ENCODE measurements at regions not wholly inside any gene's neighbourhood (a gene's known extent, or its start where the extent isn't known, plus 50 kb on each side); places are given as distances from the start of the nearest gene placed in this dataset.

- in situ Hi-C loops (cut with HindIII; ENCODE audit: low pct_unique_long_range_greater_than_20kb, low sequenced_read_pairs): no loop called here
- DNase-seq (ENCODE audit: low read depth, low spot score): no peak
Measured at GRCh38 chr13:22276616-22277015, 605.7 kb downstream of the FGF9 start.

GRCh38 chr13:22278336-22278929 lies 607.6 kb downstream of the FGF9 start:
- peak; percentile 67 for DNase-seq (ENCODE audit: low read depth, low spot score)
- in situ Hi-C loops (cut with HindIII; ENCODE audit: low pct_unique_long_range_greater_than_20kb, low sequenced_read_pairs): no loop called here

- in situ Hi-C loops (cut with HindIII; ENCODE audit: low pct_unique_long_range_greater_than_20kb, low sequenced_read_pairs): no loop called here
- no peak for DNase-seq (ENCODE audit: low read depth, low spot score)
Measured at GRCh38 chr13:22285867-22286266, 615.0 kb downstream of the FGF9 start.

GRCh38 chr13:22286338-22286737 lies 615.5 kb downstream of the FGF9 start:
- in situ Hi-C loops (cut with HindIII; ENCODE audit: low pct_unique_long_range_greater_than_20kb, low sequenced_read_pairs): no loop called here
- no peak for DNase-seq (ENCODE audit: low read depth, low spot score)

GRCh38 chr13:22287343-22287920 lies 616.6 kb downstream of the FGF9 start:
- DNase-seq (ENCODE audit: low read depth, low spot score): no peak
- in situ Hi-C loops (cut with HindIII; ENCODE audit: low pct_unique_long_range_greater_than_20kb, low sequenced_read_pairs): no loop called here

- no peak for DNase-seq (ENCODE audit: low read depth, low spot score)
- in situ Hi-C loops (cut with HindIII; ENCODE audit: low pct_unique_long_range_greater_than_20kb, low sequenced_read_pairs): no loop called here
Measured at GRCh38 chr13:22288496-22288895, 617.6 kb downstream of the FGF9 start.

- in situ Hi-C loops (cut with HindIII; ENCODE audit: low pct_unique_long_range_greater_than_20kb, low sequenced_read_pairs): no loop called here
- DNase-seq (ENCODE audit: low read depth, low spot score): no peak
Measured at GRCh38 chr13:22289711-22290110, 618.8 kb downstream of the FGF9 start.

- in situ Hi-C loops (cut with HindIII; ENCODE audit: low pct_unique_long_range_greater_than_20kb, low sequenced_read_pairs): no loop called here
Measured at GRCh38 chr13:22298530-22298929, 627.7 kb downstream of the FGF9 start.

GRCh38 chr13:22311734-22312404 lies 641.0 kb downstream of the FGF9 start:
- no peak for DNase-seq (ENCODE audit: low read depth, low spot score)
- in situ Hi-C loops (cut with HindIII; ENCODE audit: low pct_unique_long_range_greater_than_20kb, low sequenced_read_pairs): no loop called here

More at GRCh38 chr13:22298530-22298929, 627.7 kb downstream of the FGF9 start:
- no peak for DNase-seq (ENCODE audit: low read depth, low spot score)

- no peak for DNase-seq (ENCODE audit: low read depth, low spot score)
- in situ Hi-C loops (cut with HindIII; ENCODE audit: low pct_unique_long_range_greater_than_20kb, low sequenced_read_pairs): no loop called here
Measured at GRCh38 chr13:22312405-22312803, 641.5 kb downstream of the FGF9 start.

GRCh38 chr13:22316494-22317025 lies 645.7 kb downstream of the FGF9 start:
- no peak for DNase-seq (ENCODE audit: low read depth, low spot score)
- in situ Hi-C loops (cut with HindIII; ENCODE audit: low pct_unique_long_range_greater_than_20kb, low sequenced_read_pairs): no loop called here

- no peak for DNase-seq (ENCODE audit: low read depth, low spot score)
- in situ Hi-C loops (cut with HindIII; ENCODE audit: low pct_unique_long_range_greater_than_20kb, low sequenced_read_pairs): no loop called here
Measured at GRCh38 chr13:22320991-22321390, 650.1 kb downstream of the FGF9 start.

GRCh38 chr13:22325761-22326160 lies 654.9 kb downstream of the FGF9 start:
- in situ Hi-C loops (cut with HindIII; ENCODE audit: low pct_unique_long_range_greater_than_20kb, low sequenced_read_pairs): no loop called here
- no peak for DNase-seq (ENCODE audit: low read depth, low spot score)

GRCh38 chr13:22332416-22332815 lies 661.5 kb downstream of the FGF9 start:
- in situ Hi-C loops (cut with HindIII; ENCODE audit: low pct_unique_long_range_greater_than_20kb, low sequenced_read_pairs): no loop called here
- no peak for DNase-seq (ENCODE audit: low read depth, low spot score)

- DNase-seq (ENCODE audit: low read depth, low spot score): no peak
- in situ Hi-C loops (cut with HindIII; ENCODE audit: low pct_unique_long_range_greater_than_20kb, low sequenced_read_pairs): no loop called here
Measured at GRCh38 chr13:22336460-22336859, 665.6 kb downstream of the FGF9 start.

GRCh38 chr13:22357132-22357531 lies 686.3 kb downstream of the FGF9 start:
- peak; percentile 14 for DNase-seq (ENCODE audit: low read depth, low spot score)
- in situ Hi-C loops (cut with HindIII; ENCODE audit: low pct_unique_long_range_greater_than_20kb, low sequenced_read_pairs): no loop called here

GRCh38 chr13:22369090-22369489 lies 698.2 kb downstream of the FGF9 start:
- no peak for DNase-seq (ENCODE audit: low read depth, low spot score)
- in situ Hi-C loops (cut with HindIII; ENCODE audit: low pct_unique_long_range_greater_than_20kb, low sequenced_read_pairs): no loop called here

- DNase-seq (ENCODE audit: low read depth, low spot score): no peak
- in situ Hi-C loops (cut with HindIII; ENCODE audit: low pct_unique_long_range_greater_than_20kb, low sequenced_read_pairs): no loop called here
Measured at GRCh38 chr13:22369840-22370239, 699.0 kb downstream of the FGF9 start.

- in situ Hi-C loops (cut with HindIII; ENCODE audit: low pct_unique_long_range_greater_than_20kb, low sequenced_read_pairs): no loop called here
- no peak for DNase-seq (ENCODE audit: low read depth, low spot score)
Measured at GRCh38 chr13:22372261-22372660, 701.4 kb downstream of the FGF9 start.
